Lower leg skin (tissue), 4 donors: ENCODE measurements at regions not wholly inside any gene's neighbourhood (a gene's known extent, or its start where the extent isn't known, plus 50 kb on each side); places are given as distances from the start of the nearest gene placed in this dataset.

Source experiments
- DNase-seq, 2 donors: peaks; one replicate each; pipeline ENCODE4 v3.0.0-alpha.2; 2019; ENCODE audit warnings: low spot score in 2 of 2
- H3K4me3 ChIP-seq: fragments of 200-600 bp; sonication (generic); 2 replicates; pipeline ENCODE4 v1.5.1; 2017; ENCODE audit warnings: mild to moderate bottlenecking, low read depth; ENCODE audit not compliant: poor library complexity, severe bottlenecking
- CTCF ChIP-seq, 3 donors: fragments of 450-650 bp; IDR thresholded peaks; one replicate each; pipeline ENCODE4 v1.5.1; 2016; ENCODE audit warnings: antibody characterized with exemption in 3 of 3, mild to moderate bottlenecking in 3 of 3, moderate library complexity in 2 of 3
- POLR2A ChIP-seq, 2 donors: fragments of 450-650 bp; IDR thresholded peaks; one replicate each; pipeline ENCODE4 v1.6.1; 2016 to 2017; ENCODE audit warnings: antibody characterized with exemption in 2 of 2, mild to moderate bottlenecking in 1 of 2, moderate library complexity in 1 of 2
- whole genome bisulfite sequencing, 2 donors: methylation state at CpG; one replicate each; pipeline ENCODE4 v1.1.5; 2018; 5-methylcytosine and 5-hydroxymethylcytosine counted together
- intact Hi-C: fragments of 100-400 bp; cut with DNase I; formaldehyde crosslinking; loops from one replicate; pipeline ENCODE4 v1.15.0; 2023; ENCODE audit warnings: low total_unique reads

GRCh38 chr3:22450786-22451400 is 699.9 kb upstream of the ZNF385D start:
- WGBS, 2 donors = 68 to 72% methylated on average over 5 of the region's 5 CpGs
- H3K4me3 ChIP-seq = no peak overlapping the region
- TF ChIP-seq POLR2A (IDR thresholded peaks at IDR 0.05) = no peak
- TF ChIP-seq CTCF (IDR thresholded peaks at IDR 0.05) = no peak
- intact Hi-C loops = no loop called here
- peak in 1 of 2 donors; percentile 30 for DNase-seq

GRCh38 chr3:22451501-22451900 is 700.5 kb upstream of the ZNF385D start:
- TF ChIP-seq POLR2A (IDR thresholded peaks at IDR 0.05) (no peak), CTCF (IDR thresholded peaks at IDR 0.05) (no peak)
- H3K4me3 ChIP-seq = no peak overlapping the region
- intact Hi-C loops = no loop called here
- 51 to 54% methylated on average over 2 of the region's 2 CpGs for WGBS, 2 donors
- no peak for DNase-seq

- TF ChIP-seq CTCF (IDR thresholded peaks at IDR 0.05) (no peak), POLR2A (IDR thresholded peaks at IDR 0.05) (no peak)
- intact Hi-C loops = no loop called here
- 32 to 68% methylated on average over 1 of the region's 1 CpG for WGBS, 2 donors
- H3K4me3 ChIP-seq = no peak overlapping the region
- DNase-seq = no peak
Observed at GRCh38 chr3:22453906-22454535, 703.0 kb upstream of the ZNF385D start.

- H3K4me3 ChIP-seq = no peak overlapping the region
- intact Hi-C loops = no loop called here
- 81 to 84% methylated on average over 4 of the region's 4 CpGs for WGBS, 2 donors
- no peak for TF ChIP-seq CTCF (IDR thresholded peaks at IDR 0.05)
- TF ChIP-seq POLR2A (IDR thresholded peaks at IDR 0.05) = no peak
- DNase-seq = no peak
Observed at GRCh38 chr3:22469995-22470394, 719.0 kb upstream of the ZNF385D start.

GRCh38 chr3:22471557-22471956 is 720.5 kb upstream of the ZNF385D start:
- 75 to 80% methylated on average over 4 of the region's 4 CpGs for WGBS, 2 donors
- intact Hi-C loops = no loop called here
- no peak overlapping the region for H3K4me3 ChIP-seq
- no peak for TF ChIP-seq CTCF (IDR thresholded peaks at IDR 0.05)
- no peak for DNase-seq
